Astrocyte of the cerebellum (primary cell): ENCODE measurements at regions not wholly inside any gene's neighbourhood (a gene's known extent, or its start where the extent isn't known, plus 50 kb on each side); places are given as distances from the start of the nearest gene placed in this dataset.

Experiments
- DNase-seq: peaks from one replicate; pipeline ENCODE4 v3.0.0-alpha.2; 2011; ENCODE audit warnings: low read depth
- H3K4me3 ChIP-seq: 2 replicates; pipeline ENCODE4 v1.5.1; 2011; ENCODE audit warnings: mild to moderate bottlenecking, low read depth, low read length, moderate library complexity
- in situ Hi-C: cut with HindIII; loops from 2 replicates; pipeline ENCODE4 v1.10.0; 2017; ENCODE audit warnings: low sequenced_read_pairs
- TF ChIP-seq, protein P1 (sequence below): IDR thresholded peaks from 2 replicates; pipeline ENCODE4 v1.5.1; 2012; ENCODE audit warnings: low read length, low read depth, moderate library complexity, mild to moderate bottlenecking; ENCODE audit errors: missing control alignments

DNA sequence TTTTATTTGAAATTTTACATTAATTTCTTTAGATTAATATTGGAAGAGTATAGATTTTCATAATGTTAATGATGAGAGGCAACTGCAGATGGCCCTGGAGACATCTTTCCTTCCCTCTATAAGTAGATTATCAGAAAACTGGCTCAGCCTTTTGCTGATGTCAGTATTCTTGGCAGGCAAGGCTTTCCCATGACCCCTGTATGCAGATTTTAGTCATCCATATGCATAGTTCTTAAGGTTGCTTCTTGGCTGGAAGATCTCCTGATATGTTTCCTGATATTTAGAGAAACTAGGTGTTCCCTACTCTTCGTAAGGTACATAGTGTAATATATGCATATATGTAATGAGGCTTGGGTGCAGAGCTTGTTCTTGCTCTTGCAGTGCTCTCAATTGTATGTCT lies 911.4 kb downstream of the EPHA3 start:
- in situ Hi-C loops = no loop called here
- TF ChIP-seq, protein P1, sequence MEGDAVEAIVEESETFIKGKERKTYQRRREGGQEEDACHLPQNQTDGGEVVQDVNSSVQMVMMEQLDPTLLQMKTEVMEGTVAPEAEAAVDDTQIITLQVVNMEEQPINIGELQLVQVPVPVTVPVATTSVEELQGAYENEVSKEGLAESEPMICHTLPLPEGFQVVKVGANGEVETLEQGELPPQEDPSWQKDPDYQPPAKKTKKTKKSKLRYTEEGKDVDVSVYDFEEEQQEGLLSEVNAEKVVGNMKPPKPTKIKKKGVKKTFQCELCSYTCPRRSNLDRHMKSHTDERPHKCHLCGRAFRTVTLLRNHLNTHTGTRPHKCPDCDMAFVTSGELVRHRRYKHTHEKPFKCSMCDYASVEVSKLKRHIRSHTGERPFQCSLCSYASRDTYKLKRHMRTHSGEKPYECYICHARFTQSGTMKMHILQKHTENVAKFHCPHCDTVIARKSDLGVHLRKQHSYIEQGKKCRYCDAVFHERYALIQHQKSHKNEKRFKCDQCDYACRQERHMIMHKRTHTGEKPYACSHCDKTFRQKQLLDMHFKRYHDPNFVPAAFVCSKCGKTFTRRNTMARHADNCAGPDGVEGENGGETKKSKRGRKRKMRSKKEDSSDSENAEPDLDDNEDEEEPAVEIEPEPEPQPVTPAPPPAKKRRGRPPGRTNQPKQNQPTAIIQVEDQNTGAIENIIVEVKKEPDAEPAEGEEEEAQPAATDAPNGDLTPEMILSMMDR = no peak
- DNase-seq = no peak
- H3K4me3 ChIP-seq = no peak overlapping the region

DNA sequence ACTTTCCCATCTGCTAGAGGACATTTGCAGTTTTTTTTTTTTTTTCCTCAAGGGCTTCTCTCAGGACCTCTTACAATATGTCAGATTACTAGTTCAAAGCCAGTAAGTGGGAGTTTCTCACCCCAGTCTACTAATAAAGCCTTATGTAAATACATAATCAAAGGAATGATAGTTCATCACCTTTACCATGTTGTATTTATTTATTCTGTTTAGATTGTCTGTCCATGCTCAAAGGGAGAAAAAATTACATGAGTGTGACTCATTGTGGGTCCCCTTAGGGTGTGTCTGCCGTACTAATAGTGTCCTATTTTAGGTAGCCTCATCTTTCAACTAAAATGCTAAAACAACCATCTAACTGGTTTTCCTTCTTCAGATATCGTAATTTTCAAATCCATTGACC lies 917.6 kb downstream of the EPHA3 start:
- in situ Hi-C loops = no loop called here
- DNase-seq = no peak
- TF ChIP-seq, protein P1 = no peak
- no peak overlapping the region for H3K4me3 ChIP-seq

DNA sequence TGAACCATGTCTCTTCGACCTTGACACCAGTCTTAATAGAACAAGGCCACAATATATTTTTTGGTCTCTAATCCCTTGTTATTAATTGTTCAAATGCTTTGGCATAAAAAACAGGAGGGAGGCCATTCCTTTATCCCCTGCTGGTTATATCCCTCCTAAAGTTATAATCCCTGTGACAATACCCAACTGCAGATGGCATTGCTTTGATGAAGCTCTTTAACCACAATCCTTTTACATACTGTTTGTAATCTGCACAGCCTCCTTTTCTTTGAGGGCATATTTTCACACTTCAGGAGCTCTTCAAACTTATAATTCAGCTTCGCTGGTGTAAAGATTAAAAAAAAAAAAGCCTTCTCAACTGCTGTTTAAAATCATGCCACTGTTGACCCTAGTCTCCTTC lies 919.0 kb downstream of the EPHA3 start:
- TF ChIP-seq, protein P1 = no peak
- in situ Hi-C loops = no loop called here

DNA sequence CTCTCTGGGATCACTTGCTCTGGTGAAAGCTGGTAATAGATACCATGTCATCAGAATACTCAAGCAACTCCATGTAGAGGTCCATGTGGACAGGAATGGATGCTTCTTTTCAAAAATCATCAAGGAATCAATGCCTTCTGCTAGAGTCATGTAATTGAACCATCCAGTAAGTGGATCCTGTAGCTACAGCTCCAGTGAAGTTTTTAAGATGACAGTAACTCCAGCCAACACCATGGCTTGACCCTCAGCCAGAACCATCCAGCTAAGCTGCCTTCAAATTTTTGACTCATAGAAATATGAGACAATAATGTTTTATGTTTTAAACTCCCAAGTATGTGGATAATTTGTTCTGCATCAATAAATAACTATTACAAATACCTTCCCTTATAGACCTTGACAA lies 923.7 kb downstream of the EPHA3 start:
- H3K4me3 ChIP-seq = no peak overlapping the region
- TF ChIP-seq, protein P1 = no peak
- in situ Hi-C loops = no loop called here
- no peak for DNase-seq

More for the DNA sequence above, 919.0 kb downstream of the EPHA3 start:
- H3K4me3 ChIP-seq = no peak overlapping the region
- no peak for DNase-seq

DNA sequence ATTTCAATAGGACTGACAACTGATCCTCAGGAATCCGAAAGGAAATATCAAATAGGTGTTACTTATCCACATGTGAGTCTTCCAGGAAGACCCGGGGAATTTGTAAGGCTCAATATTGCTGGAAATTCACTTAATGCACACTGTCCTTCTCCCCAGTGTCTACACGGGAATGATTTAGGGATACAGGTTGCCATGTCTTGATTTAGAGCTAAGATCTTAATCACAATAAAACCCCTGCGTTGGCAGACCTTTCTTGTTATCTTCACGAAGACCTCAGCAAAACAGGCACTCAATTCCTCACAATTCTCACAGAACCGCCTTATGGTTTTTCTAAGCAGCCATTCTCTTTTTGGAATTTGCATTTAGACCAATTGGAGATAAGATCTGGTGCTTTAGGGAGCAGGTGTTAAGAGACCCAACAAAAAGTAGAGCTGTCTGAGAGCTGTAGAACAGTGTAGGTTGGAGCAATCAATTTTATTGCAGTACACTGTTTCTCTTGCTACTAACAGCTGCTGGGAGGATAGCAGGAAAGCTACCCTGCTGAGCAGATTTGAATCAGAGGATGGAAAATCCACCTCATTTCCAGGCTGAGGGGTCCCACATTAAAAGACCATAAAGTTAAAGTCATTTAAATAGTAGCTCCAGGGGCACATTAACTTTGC lies 925.7 kb downstream of the EPHA3 start:
- in situ Hi-C loops = no loop called here
- H3K4me3 ChIP-seq = no peak overlapping the region
- TF ChIP-seq, protein P1 = no peak
- DNase-seq = no peak

DNA sequence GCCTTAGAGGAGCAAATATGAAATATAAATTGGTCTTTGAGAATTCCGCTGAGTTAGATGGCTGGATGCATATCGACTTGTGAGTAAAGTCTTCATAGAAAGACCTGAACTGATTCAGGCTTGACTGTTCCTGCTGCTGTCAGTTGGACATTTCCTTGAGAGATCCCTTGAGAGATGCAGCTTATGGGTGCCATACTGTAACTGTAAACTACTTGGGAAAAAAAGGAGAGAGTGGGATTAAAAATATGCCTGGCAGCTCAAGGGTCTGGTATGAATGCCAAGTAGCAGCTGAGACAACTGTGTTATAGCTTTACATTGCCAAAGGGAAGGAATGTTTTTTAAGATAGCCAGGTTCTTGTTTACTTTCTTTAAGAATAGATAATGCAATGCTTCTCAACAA lies 926.6 kb downstream of the EPHA3 start:
- DNase-seq = no peak
- TF ChIP-seq, protein P1 = no peak
- in situ Hi-C loops = no loop called here
- H3K4me3 ChIP-seq = no peak overlapping the region
